Heart left ventricle (tissue), 16 donors: ENCODE measurements at regions not wholly inside any gene's neighbourhood (a gene's known extent, or its start where the extent isn't known, plus 50 kb on each side); places are given as distances from the start of the nearest gene placed in this dataset.

Experiments used
- ATAC-seq, 4 donors: fragments of 200-7000 bp; cut with Tn5 transposase; one replicate each; pipeline ENCODE4 v1.9.1; 2020 to 2022; ENCODE audit warnings: moderate library complexity in 4 of 4, mild to moderate bottlenecking in 3 of 4, moderate number of reproducible peaks in 1 of 4
- DNase-seq, 5 donors: peaks; one replicate each; pipeline ENCODE4 v3.0.0-alpha.2; 2020
- H3K27ac ChIP-seq, 12 donors: fragments of 200-600 bp; sonication (generic) in 4 of 12; one replicate each; pipeline versions ENCODE4 v1.5.0 to v1.8.0; 2016 to 2022; ENCODE audit warnings: mild to moderate bottlenecking in 2 of 12
- H3K27me3 ChIP-seq, 9 donors: fragments of 200-600 bp; sonication (generic) in 2 of 9; one replicate each; pipeline versions ENCODE4 v1.5.1 to v1.8.0; 2016 to 2022; ENCODE audit warnings: mild to moderate bottlenecking in 3 of 9
- H3K36me3 ChIP-seq, 9 donors: fragments of 200-600 bp; sonication (generic) in 2 of 9; one replicate each; pipeline versions ENCODE4 v1.5.0 to v1.8.0; 2018 to 2022; ENCODE audit warnings: mild to moderate bottlenecking in 2 of 9
- H3K4me1 ChIP-seq, 12 donors: fragments of 200-600 bp; sonication (generic) in 4 of 12; one replicate each; pipeline versions ENCODE4 v1.5.0 to v1.8.0; 2016 to 2022; ENCODE audit warnings: mild to moderate bottlenecking in 3 of 12
- H3K4me3 ChIP-seq, 12 donors: fragments of 200-600 bp; sonication (generic) in 4 of 12; one replicate each; pipeline versions ENCODE4 v1.5.0 to v1.8.0; 2017 to 2022; ENCODE audit warnings: mild to moderate bottlenecking in 9 of 12, moderate library complexity in 4 of 12
- H3K9me3 ChIP-seq, 12 donors: fragments of 200-600 bp; sonication (generic) in 4 of 12; one replicate each; pipeline versions ENCODE4 v1.5.0 to v1.8.0; 2016 to 2022; ENCODE audit warnings: mild to moderate bottlenecking in 1 of 12
- CTCF ChIP-seq, 12 donors: fragments of 200-600 bp; sonication (generic) in 4 of 12; IDR thresholded peaks; one replicate each; pipeline versions ENCODE4 v1.5.0 to v1.8.0; 2018 to 2022; ENCODE audit warnings: antibody characterized with exemption in 12 of 12, mild to moderate bottlenecking in 5 of 12
- POLR2A ChIP-seq, 2 donors: fragments of 450-650 bp; IDR thresholded peaks; one replicate each; pipeline ENCODE4 v1.6.1; 2017; ENCODE audit warnings: antibody characterized with exemption in 2 of 2, mild to moderate bottlenecking in 2 of 2, moderate library complexity in 2 of 2
- WGBS, 4 donors: extraction: QIAGEN DNeasy Blood & Tissue Kit in 2 of 4; methylation state at CpG; one replicate each; pipeline versions ENCODE4 v1.1.5 to v1.1.7; 2013 to 2018; 5-methylcytosine and 5-hydroxymethylcytosine counted together
- intact Hi-C, 10 donors: fragments of 100-400 bp; cut with DNase I; formaldehyde crosslinking; loops; one replicate each; pipeline versions ENCODE4 v1.11.1 to v1.14.2; 2022
- donor health status: ischemic (EF 13 %, LVEDD 7.1; RV severe dilation, severe dysfunction).
- donor health status: healthy with polysubstance abuse.
- donor health status: DM: no; HTN: yes; CAD: no.
- donor health status: DM: no; HTN: no; CAD: no.
- donor health status: ischemic (EF 25% LVEDD 6.9; RV normal size, moderate dysfunction).
- donor health status: ischemic (EF 25% LVEDD 5.7; RV mildly dilated, moderate dysfunction).
- donor health status: healthy.
- donor health status: DM: yes; HTN: yes; CAD: no.
- donor health status: ischemic (EF 35%, LVEDD 5.7; RV mildly dilated, moderate dysfunction).
- donor health status: nonischemic (EF 11% LVEDD 7.7; RV severe dilation, severe dysfunction).
- donor health status: DM: yes; HTN: yes; CAD: no.
- donor health status: PGD.
- donor health status: ischemic (EF 29% LVEDD 5.4; RV normal size, mild dysfunction).
- donor health status: nonischemic (EF 23%, LVEDD 6.1; RV moderate dilation, normal function).

- H3K4me3 ChIP-seq: no peak overlapping the region
- WGBS, 4 donors: 38 to 74% (median 63%) methylated on average over 4 of the region's 4 CpGs
- no peaks in the 10 kb centered on the region for H3K36me3 ChIP-seq
- ATAC-seq (no peak), DNase-seq (no peak)
- no peak overlapping the region for H3K27ac ChIP-seq
- TF ChIP-seq POLR2A (IDR thresholded peaks at IDR 0.05) (no peak), CTCF (IDR thresholded peaks at IDR 0.05) (no peak)
- intact Hi-C loops: no loop called here
- H3K4me1 ChIP-seq: peaks cover 0 to 10% (median 0%) of the 10 kb centered on the region in 12 donors
- H3K9me3 ChIP-seq: no peaks in the 10 kb centered on the region
- no peaks in the 10 kb centered on the region for H3K27me3 ChIP-seq
These were observed 318.1 kb downstream of the PTTG2 start for GRCh38 chr4:38278255-38278654.

- Histone ChIP-seq H3K4me1 (peaks cover 0 to 10% (median 0%) of the 10 kb centered on the region in 12 donors), H3K36me3 (no peaks in the 10 kb centered on the region), H3K4me3 (no peak overlapping the region), H3K27me3 (no peaks in the 10 kb centered on the region), H3K27ac (no peak overlapping the region), H3K9me3 (no peaks in the 10 kb centered on the region)
- intact Hi-C loops: no loop called here
- WGBS, 4 donors: 93 to 97% (median 96%) methylated on average over 7 to 8 of the region's 8 CpGs
- no peak for ATAC-seq
- DNase-seq: no peak
- TF ChIP-seq POLR2A (IDR thresholded peaks at IDR 0.05): no peak
These were observed 318.9 kb downstream of the PTTG2 start for GRCh38 chr4:38279077-38279476.

GRCh38 chr4:38279650-38280322 is 319.6 kb downstream of the PTTG2 start:
- TF ChIP-seq CTCF (IDR thresholded peaks at IDR 0.05): no peak
- TF ChIP-seq POLR2A (IDR thresholded peaks at IDR 0.05): no peak
- no peak for DNase-seq
- Histone ChIP-seq H3K4me1 (peaks cover 0 to 11% (median 0%) of the 10 kb centered on the region in 12 donors), H3K4me3 (no peak overlapping the region), H3K36me3 (no peaks in the 10 kb centered on the region), H3K9me3 (no peaks in the 10 kb centered on the region), H3K27ac (no peak overlapping the region), H3K27me3 (no peaks in the 10 kb centered on the region)
- intact Hi-C loops: no loop called here
- peak in 1 of 4 donors; percentile 42 for ATAC-seq
- 80 to 92% (median 86%) methylated on average over 9 of the region's 9 CpGs for WGBS, 4 donors

GRCh38 chr4:38280323-38280706 is 320.1 kb downstream of the PTTG2 start:
- intact Hi-C loops: no loop called here
- H3K36me3 ChIP-seq: no peaks in the 10 kb centered on the region
- no peaks in the 10 kb centered on the region for H3K27me3 ChIP-seq
- H3K4me1 ChIP-seq: peaks cover 0 to 11% (median 0%) of the 10 kb centered on the region in 12 donors
- H3K4me3 ChIP-seq: no peak overlapping the region
- no peaks in the 10 kb centered on the region for H3K9me3 ChIP-seq
- no peak for ATAC-seq
- TF ChIP-seq CTCF (IDR thresholded peaks at IDR 0.05): no peak
- no peak for TF ChIP-seq POLR2A (IDR thresholded peaks at IDR 0.05)
- H3K27ac ChIP-seq: no peak overlapping the region
- no peak for DNase-seq
- WGBS, 4 donors: 91 to 93% (median 93%) methylated on average over 4 of the region's 4 CpGs
